Activated T-helper 2 cell treated with anti-CD3 and anti-CD28 coated beads, Interferon-gamma antibody, Interleukin-2, Interleukin-4, amounts not matched to agents 10 μg/mL and 5 μg/mL and 100 μg/mL, durations not matched to agents 14 hours and 24 hours and 36 hours (primary cell): ENCODE measurements at regions not wholly inside any gene's neighbourhood (a gene's known extent, or its start where the extent isn't known, plus 50 kb on each side); places are given as distances from the start of the nearest gene placed in this dataset.

Experiments used
- DNase-seq: peaks from one replicate; pipeline ENCODE4 v3.0.0; 2021; ENCODE audit warnings: low spot score
- H3K27ac Mint-ChIP-seq: one replicate; pipeline ENCODE4 v1.8.0; 2021; ENCODE audit warnings: mixed read lengths
- H3K27me3 Mint-ChIP-seq: one replicate; pipeline ENCODE4 v1.8.0; 2021; ENCODE audit warnings: low read depth, mixed read lengths
- H3K36me3 Mint-ChIP-seq: one replicate; pipeline ENCODE4 v1.8.0; 2021; ENCODE audit warnings: low read depth, mixed read lengths
- H3K4me1 Mint-ChIP-seq: one replicate; pipeline ENCODE4 v1.8.0; 2021; ENCODE audit warnings: low read depth, mixed read lengths
- H3K4me3 Mint-ChIP-seq: one replicate; pipeline ENCODE4 v1.8.0; 2021; ENCODE audit warnings: low read depth, mild to moderate bottlenecking, moderate library complexity, mixed read lengths
- H3K9me3 Mint-ChIP-seq: one replicate; pipeline ENCODE4 v1.8.0; 2021; ENCODE audit warnings: mixed read lengths
- intact Hi-C: fragments of 100-400 bp; cut with micrococcal nuclease; formaldehyde crosslinking; loops from one replicate; pipeline ENCODE4 v1.15.1; 2023

DNA sequence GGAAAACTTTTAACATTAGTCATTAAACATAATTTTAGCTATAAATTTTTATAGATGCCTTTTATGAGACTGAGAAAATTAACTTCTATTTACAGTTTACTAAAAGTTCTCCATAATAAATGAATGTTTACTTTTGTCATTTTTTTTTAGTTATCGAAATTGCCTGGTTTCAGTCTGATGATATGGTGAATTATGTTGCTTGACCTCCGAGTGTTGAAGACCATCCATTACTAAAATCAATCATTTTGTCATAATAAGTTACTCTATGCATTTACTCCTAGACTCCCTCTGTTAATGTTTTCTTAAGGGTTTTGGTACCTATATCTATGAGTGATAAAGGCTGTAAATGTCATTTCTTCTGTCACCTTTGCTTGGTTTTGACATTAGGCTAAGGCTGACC lies 516.0 kb upstream of the ROBO1 start:
- Mint-ChIP-seq H3K27ac (no peak overlapping the region), H3K4me3 (no peak overlapping the region), H3K9me3 (peaks cover 39% of the 10 kb centered on the region), H3K36me3 (no peaks in the 10 kb centered on the region), H3K4me1 (no peaks in the 10 kb centered on the region), H3K27me3 (no peaks in the 10 kb centered on the region)
- intact Hi-C loops, result no loop called here
- DNase-seq, result no peak

GRCh38 chr3:80278056-80278455 lies 510.3 kb upstream of the ROBO1 start:
- H3K4me1 Mint-ChIP-seq, result no peaks in the 10 kb centered on the region
- peaks cover 38% of the 10 kb centered on the region for H3K9me3 Mint-ChIP-seq
- H3K27me3 Mint-ChIP-seq, result no peaks in the 10 kb centered on the region
- no peak overlapping the region for H3K27ac Mint-ChIP-seq
- no peak overlapping the region for H3K4me3 Mint-ChIP-seq
- intact Hi-C loops, result no loop called here
- H3K36me3 Mint-ChIP-seq, result no peaks in the 10 kb centered on the region
- no peak for DNase-seq

DNA sequence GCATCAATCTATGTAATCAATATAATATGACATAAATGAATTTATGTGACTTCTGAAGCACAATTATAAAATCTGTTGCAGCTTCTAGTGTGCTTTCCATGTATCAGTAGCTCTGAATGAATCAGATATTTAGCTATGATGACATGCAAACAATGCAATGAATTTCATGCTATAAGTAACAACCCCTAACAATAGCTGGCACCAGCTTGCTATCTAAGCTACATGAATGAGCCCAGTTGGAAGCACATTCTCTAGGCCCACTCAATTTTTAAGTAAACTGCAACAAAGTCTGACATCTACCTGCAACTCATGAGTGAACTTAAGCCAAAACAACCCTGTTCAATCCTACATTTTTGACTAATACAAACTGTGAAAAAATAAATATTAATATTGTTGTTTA lies 507.3 kb upstream of the ROBO1 start:
- no peaks in the 10 kb centered on the region for H3K27me3 Mint-ChIP-seq

GRCh38 chr3:80263260-80263659 lies 495.5 kb upstream of the ROBO1 start:
- no peak overlapping the region for H3K27ac Mint-ChIP-seq
- intact Hi-C loops, result no loop called here
- no peaks in the 10 kb centered on the region for H3K27me3 Mint-ChIP-seq
- no peaks in the 10 kb centered on the region for H3K36me3 Mint-ChIP-seq
- H3K4me3 Mint-ChIP-seq, result no peak overlapping the region
- peaks cover 17% of the 10 kb centered on the region for H3K9me3 Mint-ChIP-seq
- no peaks in the 10 kb centered on the region for H3K4me1 Mint-ChIP-seq
- DNase-seq, result no peak

More for the DNA sequence above, 507.3 kb upstream of the ROBO1 start:
- H3K9me3 Mint-ChIP-seq, result peaks cover 38% of the 10 kb centered on the region
- H3K36me3 Mint-ChIP-seq, result no peaks in the 10 kb centered on the region
- no peaks in the 10 kb centered on the region for H3K4me1 Mint-ChIP-seq
- intact Hi-C loops, result no loop called here
- H3K27ac Mint-ChIP-seq, result no peak overlapping the region
- DNase-seq, result no peak
- no peak overlapping the region for H3K4me3 Mint-ChIP-seq

- Mint-ChIP-seq H3K27me3 (no peaks in the 10 kb centered on the region), H3K27ac (no peak overlapping the region), H3K4me1 (no peaks in the 10 kb centered on the region), H3K4me3 (no peak overlapping the region), H3K9me3 (peaks cover 20% of the 10 kb centered on the region), H3K36me3 (no peaks in the 10 kb centered on the region)
- intact Hi-C loops, result no loop called here
- no peak for DNase-seq
These were observed 493.3 kb upstream of the ROBO1 start for GRCh38 chr3:80261082-80261481.

GRCh38 chr3:80259736-80260135 lies 491.9 kb upstream of the ROBO1 start:
- peaks cover 13% of the 10 kb centered on the region for H3K9me3 Mint-ChIP-seq
- H3K4me1 Mint-ChIP-seq, result no peaks in the 10 kb centered on the region
- no peaks in the 10 kb centered on the region for H3K27me3 Mint-ChIP-seq
- H3K4me3 Mint-ChIP-seq, result no peak overlapping the region
- DNase-seq, result no peak
- no peaks in the 10 kb centered on the region for H3K36me3 Mint-ChIP-seq
- H3K27ac Mint-ChIP-seq, result no peak overlapping the region
- intact Hi-C loops, result no loop called here

DNA sequence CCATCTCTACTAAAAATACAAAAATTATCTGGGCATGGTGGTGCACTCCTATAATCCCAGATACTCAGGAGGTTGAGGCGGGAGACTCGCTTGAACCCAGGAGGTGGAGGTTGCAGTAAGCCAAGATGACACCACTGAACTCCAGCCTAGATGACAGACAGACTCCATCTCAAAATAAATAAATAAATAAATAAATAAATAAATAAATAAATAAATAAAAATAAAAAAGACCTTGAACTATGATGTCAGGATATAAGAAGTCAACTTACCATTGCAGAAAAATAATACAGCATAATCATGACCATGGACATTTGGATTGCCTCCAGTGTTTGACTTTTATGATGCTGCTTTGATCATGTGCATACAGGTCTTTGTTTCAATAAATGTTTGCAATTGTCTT lies 484.3 kb upstream of the ROBO1 start:
- Mint-ChIP-seq H3K4me3 (no peak overlapping the region), H3K9me3 (peaks cover 45% of the 10 kb centered on the region), H3K36me3 (no peaks in the 10 kb centered on the region), H3K4me1 (no peaks in the 10 kb centered on the region), H3K27ac (no peak overlapping the region), H3K27me3 (no peaks in the 10 kb centered on the region)
- intact Hi-C loops, result no loop called here
- no peak for DNase-seq

DNA sequence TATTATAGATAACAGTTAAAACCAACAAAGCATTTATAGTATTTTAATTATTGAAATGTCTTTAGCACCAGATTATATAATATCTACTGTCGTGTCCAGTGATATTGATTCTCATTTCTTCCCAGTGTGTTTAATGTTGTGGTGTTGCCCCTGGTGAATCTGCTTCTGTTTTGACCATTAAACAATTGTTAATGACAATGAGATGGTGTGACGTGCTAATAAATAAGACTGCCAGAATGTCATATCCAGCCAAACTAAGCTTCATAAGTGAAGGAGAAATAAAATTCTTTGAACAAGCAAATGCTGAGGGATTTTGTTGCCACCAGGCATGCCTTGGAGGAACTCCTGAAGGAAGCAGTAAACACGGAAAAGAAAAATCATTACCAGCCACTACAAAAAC lies 480.0 kb upstream of the ROBO1 start:
- Mint-ChIP-seq H3K4me1 (no peaks in the 10 kb centered on the region), H3K9me3 (peaks cover 60% of the 10 kb centered on the region), H3K36me3 (no peaks in the 10 kb centered on the region), H3K27me3 (no peaks in the 10 kb centered on the region), H3K4me3 (no peak overlapping the region), H3K27ac (no peak overlapping the region)
- intact Hi-C loops, result no loop called here
- no peak for DNase-seq

DNA sequence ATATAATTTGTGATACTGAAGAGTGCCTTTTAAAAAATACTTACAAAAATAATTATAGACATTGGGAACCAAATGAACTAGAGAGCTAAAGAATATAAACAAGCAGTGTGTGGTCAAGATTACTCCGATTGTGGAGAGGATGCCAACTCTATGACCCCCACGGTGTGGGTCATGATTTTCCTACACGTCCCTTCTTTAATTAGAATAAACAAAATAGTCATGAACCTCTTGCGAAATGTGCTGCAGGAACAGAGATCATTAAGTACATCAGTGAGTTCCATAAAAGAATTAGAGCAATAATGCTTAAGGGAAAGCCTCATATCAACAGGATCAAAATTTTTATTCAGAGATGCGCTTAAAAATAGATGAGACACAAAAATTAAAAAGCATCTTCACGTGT lies 476.6 kb upstream of the ROBO1 start:
- H3K27me3 Mint-ChIP-seq, result no peaks in the 10 kb centered on the region
- peaks cover 57% of the 10 kb centered on the region for H3K9me3 Mint-ChIP-seq
- intact Hi-C loops, result no loop called here
- H3K4me3 Mint-ChIP-seq, result no peak overlapping the region
- H3K27ac Mint-ChIP-seq, result no peak overlapping the region
- no peak for DNase-seq
- H3K4me1 Mint-ChIP-seq, result no peaks in the 10 kb centered on the region
- no peaks in the 10 kb centered on the region for H3K36me3 Mint-ChIP-seq

GRCh38 chr3:80241791-80242190 lies 474.0 kb upstream of the ROBO1 start:
- no peaks in the 10 kb centered on the region for H3K4me1 Mint-ChIP-seq
- intact Hi-C loops, result no loop called here

GRCh38 chr3:80239301-80239700 lies 471.5 kb upstream of the ROBO1 start:
- H3K4me1 Mint-ChIP-seq, result no peaks in the 10 kb centered on the region
- H3K9me3 Mint-ChIP-seq, result peaks cover 35% of the 10 kb centered on the region
- H3K27ac Mint-ChIP-seq, result no peak overlapping the region
- DNase-seq, result no peak
- H3K27me3 Mint-ChIP-seq, result no peaks in the 10 kb centered on the region
- no peak overlapping the region for H3K4me3 Mint-ChIP-seq
- intact Hi-C loops, result no loop called here
- no peaks in the 10 kb centered on the region for H3K36me3 Mint-ChIP-seq

More at GRCh38 chr3:80241791-80242190, 474.0 kb upstream of the ROBO1 start:
- Mint-ChIP-seq H3K27ac (no peak overlapping the region), H3K27me3 (no peaks in the 10 kb centered on the region), H3K36me3 (no peaks in the 10 kb centered on the region), H3K4me3 (no peak overlapping the region), H3K9me3 (peaks cover 39% of the 10 kb centered on the region)
- no peak for DNase-seq

DNA sequence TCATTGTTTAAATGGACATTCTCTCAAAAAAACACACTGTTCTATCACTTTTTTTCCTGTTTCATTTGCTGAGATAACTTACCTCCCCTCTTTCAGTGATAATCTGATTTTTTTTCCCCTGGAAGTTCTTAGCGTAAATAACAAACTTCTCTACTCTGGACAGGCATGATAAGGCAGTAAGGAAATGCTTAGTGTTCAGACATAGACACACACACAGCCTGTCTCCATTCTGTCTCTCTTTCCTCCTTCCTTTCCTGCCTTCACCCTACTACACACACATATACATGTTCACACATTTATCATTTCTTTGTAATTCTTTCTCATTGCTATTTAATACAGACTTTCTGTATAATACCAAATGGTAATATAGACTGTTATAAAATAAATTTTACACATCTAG lies 470.8 kb upstream of the ROBO1 start:
- Mint-ChIP-seq H3K4me1 (no peaks in the 10 kb centered on the region), H3K27ac (no peak overlapping the region), H3K4me3 (no peak overlapping the region), H3K9me3 (peaks cover 32% of the 10 kb centered on the region), H3K36me3 (no peaks in the 10 kb centered on the region), H3K27me3 (no peaks in the 10 kb centered on the region)
- intact Hi-C loops, result no loop called here
- DNase-seq, result no peak

- DNase-seq, result no peak
- H3K27ac Mint-ChIP-seq, result no peak overlapping the region
- intact Hi-C loops, result no loop called here
These were observed 470.4 kb upstream of the ROBO1 start for GRCh38 chr3:80238152-80238551.

GRCh38 chr3:80234706-80235105 lies 466.9 kb upstream of the ROBO1 start:
- peaks cover 20% of the 10 kb centered on the region for H3K9me3 Mint-ChIP-seq
- H3K4me1 Mint-ChIP-seq, result no peaks in the 10 kb centered on the region
- intact Hi-C loops, result no loop called here
- no peaks in the 10 kb centered on the region for H3K27me3 Mint-ChIP-seq
- H3K36me3 Mint-ChIP-seq, result no peaks in the 10 kb centered on the region
- H3K4me3 Mint-ChIP-seq, result no peak overlapping the region
- no peak overlapping the region for H3K27ac Mint-ChIP-seq
- no peak for DNase-seq

More at GRCh38 chr3:80238152-80238551, 470.4 kb upstream of the ROBO1 start:
- Mint-ChIP-seq H3K9me3 (peaks cover 29% of the 10 kb centered on the region), H3K4me3 (no peak overlapping the region), H3K36me3 (no peaks in the 10 kb centered on the region), H3K4me1 (no peaks in the 10 kb centered on the region), H3K27me3 (no peaks in the 10 kb centered on the region)
